ENCODE measurements at regions not wholly inside any gene's neighbourhood (a gene's known extent, or its start where the extent isn't known, plus 50 kb on each side); places are given as distances from the start of the nearest gene placed in this dataset.

GRCh38 chr12:93944911-93945310, 203.5 kb upstream of the PLXNC1 start:
- DNase-seq = no peak

GRCh38 chr12:93946542-93947150, 201.7 kb upstream of the PLXNC1 start:
- DNase-seq = no peak

GRCh38 chr12:93947486-93947885, 200.9 kb upstream of the PLXNC1 start:
- no peak for DNase-seq

GRCh38 chr12:93950311-93950710, 198.1 kb upstream of the PLXNC1 start:
- no peak for DNase-seq

GRCh38 chr12:93954166-93955112, 193.9 kb upstream of the PLXNC1 start:
- DNase-seq = no peak

- no peak for DNase-seq
Measured at GRCh38 chr12:93956551-93956950, 191.8 kb upstream of the PLXNC1 start.

GRCh38 chr12:93957168-93957567, 191.2 kb upstream of the PLXNC1 start:
- DNase-seq = no peak

GRCh38 chr12:93957870-93958269, 190.5 kb upstream of the PLXNC1 start:
- DNase-seq = no peak

- no peak for DNase-seq
Measured at GRCh38 chr12:93959657-93960056, 188.7 kb upstream of the PLXNC1 start.

- no peak for DNase-seq
Measured at GRCh38 chr12:93960521-93960920, 187.9 kb upstream of the PLXNC1 start.

GRCh38 chr12:93962336-93962735, 186.0 kb upstream of the PLXNC1 start:
- no peak for DNase-seq

GRCh38 chr12:93964936-93965335, 183.4 kb upstream of the PLXNC1 start:
- DNase-seq = no peak

GRCh38 chr12:93966516-93967133, 181.8 kb upstream of the PLXNC1 start:
- no peak for DNase-seq

GRCh38 chr12:93967454-93967853, 180.9 kb upstream of the PLXNC1 start:
- DNase-seq = no peak

GRCh38 chr12:93968536-93969285, 179.7 kb upstream of the PLXNC1 start:
- no peak for DNase-seq

- no peak for DNase-seq
Measured at GRCh38 chr12:93970900-93971688, 177.3 kb upstream of the PLXNC1 start.

GRCh38 chr12:93972411-93973208, 175.8 kb upstream of the PLXNC1 start:
- no peak for DNase-seq

- peak in 2 of 14 donors; percentile 4 to 10 for DNase-seq
Measured at GRCh38 chr12:93974252-93974651, 174.1 kb upstream of the PLXNC1 start.

- no peak for DNase-seq
Measured at GRCh38 chr12:93976024-93976423, 172.4 kb upstream of the PLXNC1 start.

- no peak for DNase-seq
Measured at GRCh38 chr12:93977081-93977480, 171.3 kb upstream of the PLXNC1 start.

GRCh38 chr12:93978553-93978952, 169.8 kb upstream of the PLXNC1 start:
- DNase-seq = no peak

Measured in C1 segment of cervical spinal cord (tissue), 14 donors.